HepG2 (cell line): ENCODE measurements at regions not wholly inside any gene's neighbourhood (a gene's known extent, or its start where the extent isn't known, plus 50 kb on each side); places are given as distances from the start of the nearest gene placed in this dataset.

Experiments used
- ATAC-seq: fragments of 200-7000 bp; cut with Tn5 transposase; 3 replicates; pipeline ENCODE4 v1.9.1; 2020; ENCODE audit warnings: mild to moderate bottlenecking, moderate library complexity
- BruUV-seq: library from RNA; stranded (reverse); fragments of 400-500 nt; replicated peaks from 2 replicates; lab custom pipeline; 2021; lab: Mats Ljungman, UMichigan
- CTCF ChIA-PET: fragments of 300-600 bp; formaldehyde crosslinking; extraction: SDS; loops from one replicate; lab custom pipeline; 2021; ENCODE audit warnings: low total read pairs, inconsistent platforms, low intra/inter-chr PET ratio; lab: Yijun Ruan, JAX
- POLR2A ChIA-PET: fragments of 350-600 bp; sonication (Branson Sonifier 250); formaldehyde crosslinking; loops from one replicate; lab custom pipeline; 2020; ENCODE audit warnings: antibody characterized with exemption, inconsistent platforms; lab: Yijun Ruan, JAX
- DNase-seq: peaks from one replicate; pipeline ENCODE4 v3.0.0-alpha.2; 2015; ENCODE audit warnings: low spot score
- FAIRE-seq: peaks from 3 replicates; lab custom pipeline; 2011; peaks lifted over from hg19 to GRCh38; lab: Jason Lieb, UNC
- H2AFZ ChIP-seq: one replicate; pipeline ENCODE4 v1.6.1; 2011; ENCODE audit warnings: low read length, inconsistent platforms
- H3K27ac ChIP-seq: fragments of 300-600 bp; 3 replicates; pipeline ENCODE4 v1.8.0; 2011; ENCODE audit warnings: mixed run types, mild to moderate bottlenecking, mixed read lengths, low read length, inconsistent platforms; ENCODE audit not compliant: insufficient read depth; ENCODE audit errors: extremely low read length
- H3K27me3 ChIP-seq, 2 experiments: fragments of 200-600 bp in 1 of 2; 2 replicates in 1 of 2; 3 replicates in 1 of 2; pipeline versions ENCODE4 v1.6.0 to v1.8.0; 2011; ENCODE audit warnings: low read length in 2 of 2, mild to moderate bottlenecking in 2 of 2, moderate library complexity in 2 of 2, inconsistent platforms in 1 of 2; ENCODE audit not compliant: insufficient read depth in 2 of 2, control insufficient read depth in 1 of 2
- H3K36me3 ChIP-seq, 2 experiments: fragments of 200-600 bp in 1 of 2; replicated peaks in 1 of 2; 2 replicates in 1 of 2; 3 replicates in 1 of 2; pipeline versions ENCODE4 v1.5.1 to v1.8.0; 2011; ENCODE audit warnings: low read length in 2 of 2, inconsistent platforms in 1 of 2; ENCODE audit not compliant: insufficient read depth in 2 of 2, control insufficient read depth in 1 of 2
- H3K4me1 ChIP-seq: 2 replicates; pipeline ENCODE4 v1.5.1; 2012; ENCODE audit warnings: low read length, inconsistent platforms; ENCODE audit not compliant: insufficient read depth
- H3K4me2 ChIP-seq: 2 replicates; pipeline ENCODE4 v1.6.0; 2011; ENCODE audit warnings: low read depth, low read length, inconsistent platforms
- H3K4me3 ChIP-seq, 3 experiments: fragments of 200-600 bp in 1 of 3; sonication (generic), shearing (Covaris generic) in 1 of 3; replicated peaks in 1 of 3; 2 replicates each; pipeline ENCODE4 v1.5.1; 2011 to 2016; ENCODE audit warnings: low read length in 3 of 3, inconsistent platforms in 2 of 3, low read depth in 2 of 3, mild to moderate bottlenecking in 2 of 3, control low read depth in 1 of 3, mixed read lengths in 1 of 3; ENCODE audit not compliant: insufficient read depth in 1 of 3
- H3K79me2 ChIP-seq: one replicate; pipeline ENCODE4 v1.6.1; 2011; ENCODE audit warnings: low read length, inconsistent platforms; ENCODE audit not compliant: insufficient read depth
- H3K9ac ChIP-seq: 2 replicates; pipeline ENCODE4 v1.6.0; 2011; ENCODE audit warnings: mild to moderate bottlenecking, low read depth, low read length, inconsistent platforms; ENCODE audit not compliant: insufficient read depth
- H3K9me3 ChIP-seq: 2 replicates; pipeline ENCODE4 v1.5.1; 2012; ENCODE audit warnings: mild to moderate bottlenecking, low read length
- H4K20me1 ChIP-seq: 2 replicates; pipeline ENCODE4 v1.6.0; 2011; ENCODE audit warnings: inconsistent platforms, mild to moderate bottlenecking, low read length, moderate library complexity; ENCODE audit not compliant: insufficient read depth
- ARNTL ChIP-seq: sonication (generic); formaldehyde crosslinking; IDR thresholded peaks from 2 replicates; pipeline ENCODE4 v1.4.0; 2020; ENCODE audit warnings: mild to moderate bottlenecking, missing genetic modification reagents
- HNRNPK ChIP-seq: fragments of 200-400 bp; formaldehyde crosslinking; IDR thresholded peaks from 2 replicates; pipeline ENCODE4 v1.6.1; 2018; ENCODE audit warnings: low read length, low read depth, moderate library complexity, mild to moderate bottlenecking; ENCODE audit not compliant: poor library complexity, severe bottlenecking
- ISL2 ChIP-seq: sonication (generic); formaldehyde crosslinking; IDR thresholded peaks from 2 replicates; pipeline ENCODE4 v1.5.0; 2020; ENCODE audit warnings: missing genetic modification reagents
- JUND ChIP-seq: sonication (generic); formaldehyde crosslinking; IDR thresholded peaks from 2 replicates; pipeline ENCODE4 v1.8.0; 2022; ENCODE audit warnings: mild to moderate bottlenecking, missing genetic modification reagents
- KDM5B ChIP-seq: sonication (generic); formaldehyde crosslinking; IDR thresholded peaks from 2 replicates; pipeline ENCODE4 v1.4.0; 2020; ENCODE audit warnings: missing genetic modification reagents, mild to moderate bottlenecking, borderline replicate concordance
- KLF12 ChIP-seq: sonication (generic); formaldehyde crosslinking; IDR thresholded peaks from 2 replicates; pipeline ENCODE4 v1.4.0; 2020; ENCODE audit warnings: missing genetic modification reagents, borderline replicate concordance
- MIXL1 ChIP-seq: IDR thresholded peaks from 2 replicates; pipeline ENCODE4 v1.6.1; 2016
- MYC ChIP-seq: sonication (generic); formaldehyde crosslinking; IDR thresholded peaks from 2 replicates; pipeline ENCODE4 v1.9.0; 2021; ENCODE audit warnings: missing genetic modification reagents, borderline replicate concordance
- NAIF1 ChIP-seq: sonication (generic); formaldehyde crosslinking; IDR thresholded peaks from 2 replicates; pipeline ENCODE4 v1.5.0; 2020; ENCODE audit warnings: mild to moderate bottlenecking, missing genetic modification reagents, borderline replicate concordance
- NFYC ChIP-seq: IDR thresholded peaks from 2 replicates; pipeline ENCODE4 v1.6.1; 2016; ENCODE audit warnings: missing genetic modification reagents, missing compliant biosample characterization
- RELA ChIP-seq: sonication (generic); formaldehyde crosslinking; IDR thresholded peaks from 2 replicates; pipeline ENCODE4 v1.4.0; 2020; ENCODE audit warnings: missing genetic modification reagents
- ZFP62 ChIP-seq: sonication (generic); formaldehyde crosslinking; IDR thresholded peaks from 2 replicates; pipeline ENCODE4 v1.4.0; 2020; ENCODE audit warnings: missing genetic modification reagents
- ZFP91 ChIP-seq: sonication (generic); formaldehyde crosslinking; IDR thresholded peaks from 2 replicates; pipeline ENCODE4 v1.9.0; 2022; ENCODE audit warnings: missing genetic modification reagents, mild to moderate bottlenecking, borderline replicate concordance
- ZFX ChIP-seq: sonication (generic); formaldehyde crosslinking; IDR thresholded peaks from 2 replicates; pipeline ENCODE4 v1.4.0; 2020; ENCODE audit warnings: mild to moderate bottlenecking, low read depth, missing genetic modification reagents, moderate library complexity
- ZNF30 ChIP-seq: sonication (generic); formaldehyde crosslinking; IDR thresholded peaks from 2 replicates; pipeline ENCODE4 v1.5.0; 2020; ENCODE audit warnings: mild to moderate bottlenecking, missing genetic modification reagents
- ZNF441 ChIP-seq: sonication (generic); formaldehyde crosslinking; IDR thresholded peaks from 2 replicates; pipeline ENCODE4 v1.7.0; 2021; ENCODE audit warnings: missing genetic modification reagents, borderline replicate concordance
- ZNF556 ChIP-seq: sonication (generic); formaldehyde crosslinking; IDR thresholded peaks from 2 replicates; pipeline ENCODE4 v1.4.0; 2020; ENCODE audit warnings: mild to moderate bottlenecking, missing genetic modification reagents, borderline replicate concordance
- ZNF577 ChIP-seq: sonication (generic); formaldehyde crosslinking; IDR thresholded peaks from 2 replicates; pipeline ENCODE4 v1.4.0; 2020; ENCODE audit warnings: mild to moderate bottlenecking, low read depth, missing genetic modification reagents, borderline replicate concordance
- ZNF749 ChIP-seq: sonication (generic); formaldehyde crosslinking; IDR thresholded peaks from 2 replicates; pipeline ENCODE4 v1.8.0; 2022; ENCODE audit warnings: mild to moderate bottlenecking, missing genetic modification reagents, moderate library complexity, borderline replicate concordance
- ZNF777 ChIP-seq: sonication (generic); formaldehyde crosslinking; IDR thresholded peaks from 2 replicates; pipeline ENCODE4 v1.4.0; 2020; ENCODE audit warnings: missing genetic modification reagents
- in situ Hi-C: cut with HindIII; loops from 2 replicates; pipeline ENCODE4 v1.10.0; 2017; ENCODE audit warnings: low pct_unique_long_range_greater_than_20kb; ENCODE audit not compliant: extremely low pct_ligation_motif_present
- intact Hi-C: fragments of 100-400 bp; cut with micrococcal nuclease; formaldehyde crosslinking; loops from one replicate; pipeline ENCODE4 v1.10.0; 2022; ENCODE audit not compliant: unreplicated experiment
- TF ChIP-seq, protein P1 (sequence below): sonication (generic); formaldehyde crosslinking; IDR thresholded peaks from 2 replicates; pipeline ENCODE4 v1.8.0; 2022; ENCODE audit warnings: missing genetic modification reagents, low read depth, mild to moderate bottlenecking, borderline replicate concordance
- TF ChIP-seq, protein P2 (sequence below): sonication (generic); formaldehyde crosslinking; IDR thresholded peaks from 2 replicates; pipeline ENCODE4 v1.5.0; 2020; ENCODE audit warnings: mild to moderate bottlenecking, missing genetic modification reagents
- TF ChIP-seq, protein P3 (sequence below): IDR thresholded peaks from 2 replicates; pipeline ENCODE4 v1.6.1; 2012; ENCODE audit warnings: low read depth, low read length, improper control_type of control experiment

DNA sequence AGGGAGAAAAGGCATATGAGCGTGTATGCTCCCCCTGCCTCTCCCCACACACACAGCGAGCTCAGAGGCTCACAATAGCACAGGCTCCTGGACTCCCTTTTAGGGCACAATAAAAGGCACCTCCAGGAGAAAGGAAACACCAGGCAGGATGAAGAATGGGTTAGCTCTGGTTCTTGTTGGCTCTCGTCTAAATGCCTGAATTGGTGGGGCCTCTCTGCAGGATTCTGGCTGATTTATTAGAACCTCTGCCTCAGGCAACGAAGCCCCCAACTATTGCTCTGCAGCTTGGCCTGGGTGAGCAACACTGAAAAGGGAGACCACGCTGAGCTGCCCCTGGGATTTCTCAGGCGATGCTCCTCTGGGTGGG lies 590.9 kb upstream of the PLXNA2 start (continued):
- TF ChIP-seq, protein P1, sequence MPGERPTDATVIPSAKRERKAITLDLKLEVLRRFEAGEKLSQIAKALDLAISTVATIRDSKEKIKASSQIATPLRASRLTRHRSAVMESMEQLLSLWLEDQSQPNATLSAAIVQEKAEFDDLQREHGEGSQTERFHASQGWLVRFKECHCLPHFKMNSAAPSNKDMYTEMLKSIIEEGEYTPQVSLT, result no peak
- TF ChIP-seq KLF12 (CRISPR knock-in tag), result no peak
- TF ChIP-seq HNRNPK, result no peak
- no peak for TF ChIP-seq ZNF749 (CRISPR knock-in tag)
- no peak for TF ChIP-seq KDM5B (CRISPR knock-in tag)
- TF ChIP-seq MYC, result no peak
- TF ChIP-seq, protein P2, sequence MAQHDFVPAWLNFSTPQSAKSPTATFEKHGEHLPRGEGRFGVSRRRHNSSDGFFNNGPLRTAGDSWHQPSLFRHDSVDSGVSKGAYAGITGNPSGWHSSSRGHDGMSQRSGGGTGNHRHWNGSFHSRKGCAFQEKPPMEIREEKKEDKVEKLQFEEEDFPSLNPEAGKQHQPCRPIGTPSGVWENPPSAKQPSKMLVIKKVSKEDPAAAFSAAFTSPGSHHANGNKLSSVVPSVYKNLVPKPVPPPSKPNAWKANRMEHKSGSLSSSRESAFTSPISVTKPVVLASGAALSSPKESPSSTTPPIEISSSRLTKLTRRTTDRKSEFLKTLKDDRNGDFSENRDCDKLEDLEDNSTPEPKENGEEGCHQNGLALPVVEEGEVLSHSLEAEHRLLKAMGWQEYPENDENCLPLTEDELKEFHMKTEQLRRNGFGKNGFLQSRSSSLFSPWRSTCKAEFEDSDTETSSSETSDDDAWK (CRISPR knock-in tag), result no peak
- TF ChIP-seq ARNTL (CRISPR knock-in tag), result no peak
- no peak for TF ChIP-seq ZFX (CRISPR knock-in tag)
- no peak for TF ChIP-seq ZFP62 (CRISPR knock-in tag)
- no peak for TF ChIP-seq ZNF556

DNA sequence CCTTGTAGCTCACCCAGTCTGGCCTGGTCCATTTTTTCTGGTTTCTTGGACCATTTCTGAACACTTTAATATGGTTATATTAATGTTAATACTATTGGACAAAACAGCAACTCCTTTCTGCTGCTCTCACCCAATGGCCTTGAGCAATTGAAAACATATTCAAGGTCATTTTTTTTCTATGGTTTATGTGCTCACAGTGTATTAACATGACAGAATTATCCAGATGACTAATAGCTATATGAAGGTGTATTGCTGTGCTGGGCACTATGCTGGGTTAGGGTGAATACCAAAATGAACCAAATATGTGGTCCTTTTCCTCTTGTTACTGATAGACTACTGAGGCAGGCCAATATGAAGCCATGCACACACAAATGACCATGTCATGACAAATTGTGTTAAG lies 591.6 kb upstream of the PLXNA2 start:
- POLR2A ChIA-PET, result no interaction called here
- no peak for TF ChIP-seq RELA (CRISPR knock-in tag)
- TF ChIP-seq NAIF1 (CRISPR knock-in tag), result no peak
- no peak for TF ChIP-seq ZNF577 (CRISPR knock-in tag)
- TF ChIP-seq ISL2 (CRISPR knock-in tag), result no peak
- no peak for TF ChIP-seq ZNF556
- TF ChIP-seq ZFP91 (CRISPR knock-in tag), result no peak
- no peak for TF ChIP-seq NFYC (CRISPR knock-in tag)
- no peak for TF ChIP-seq JUND (CRISPR knock-in tag)
- TF ChIP-seq, protein P3, sequence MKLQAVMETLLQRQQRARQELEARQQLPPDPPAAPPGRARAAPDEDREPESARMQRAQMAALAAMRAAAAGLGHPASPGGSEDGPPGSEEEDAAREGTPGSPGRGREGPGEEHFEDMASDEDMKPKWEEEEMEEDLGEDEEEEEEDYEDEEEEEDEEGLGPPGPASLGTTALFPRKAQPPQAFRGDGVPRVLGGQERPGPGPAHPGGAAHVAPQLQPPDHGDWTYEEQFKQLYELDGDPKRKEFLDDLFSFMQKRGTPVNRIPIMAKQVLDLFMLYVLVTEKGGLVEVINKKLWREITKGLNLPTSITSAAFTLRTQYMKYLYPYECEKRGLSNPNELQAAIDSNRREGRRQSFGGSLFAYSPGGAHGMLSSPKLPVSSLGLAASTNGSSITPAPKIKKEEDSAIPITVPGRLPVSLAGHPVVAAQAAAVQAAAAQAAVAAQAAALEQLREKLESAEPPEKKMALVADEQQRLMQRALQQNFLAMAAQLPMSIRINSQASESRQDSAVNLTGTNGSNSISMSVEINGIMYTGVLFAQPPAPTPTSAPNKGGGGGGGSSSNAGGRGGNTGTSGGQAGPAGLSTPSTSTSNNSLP, result no peak
- TF ChIP-seq ZNF441 (CRISPR knock-in tag), result no peak
- TF ChIP-seq ZNF30 (CRISPR knock-in tag), result no peak
- TF ChIP-seq MIXL1 (CRISPR knock-in tag), result no peak
- no peak for TF ChIP-seq ZNF777

More for the DNA sequence above, 591.6 kb upstream of the PLXNA2 start:
- Histone ChIP-seq H3K27me3 (no peaks in the 10 kb centered on the region), H3K27ac (no peak overlapping the region), H3K4me3 (no peak overlapping the region), H3K9ac (no peak overlapping the region), H2AFZ (no peak overlapping the region), H3K9me3 (no peaks in the 10 kb centered on the region), H3K4me1 (no peaks in the 10 kb centered on the region), H3K4me2 (no peak overlapping the region), H3K79me2 (no peaks in the 10 kb centered on the region), H4K20me1 (no peaks in the 10 kb centered on the region), H3K36me3 (no peaks in the 10 kb centered on the region)
- in situ Hi-C loops, result no loop called here
- intact Hi-C loops, result no loop called here
- FAIRE-seq, result no peak
- CTCF ChIA-PET, result no interaction called here
- no peak for DNase-seq
- BruUV-seq, result no TSS peak
- no peak for ATAC-seq
